T-helper 1 cell (primary cell): ENCODE measurements at regions not wholly inside any gene's neighbourhood (a gene's known extent, or its start where the extent isn't known, plus 50 kb on each side); places are given as distances from the start of the nearest gene placed in this dataset.

Source experiments
- DNase-seq, 5 donors: peaks; one replicate each; pipeline ENCODE4 v3.0.0-alpha.2; 2012 to 2020

DNA sequence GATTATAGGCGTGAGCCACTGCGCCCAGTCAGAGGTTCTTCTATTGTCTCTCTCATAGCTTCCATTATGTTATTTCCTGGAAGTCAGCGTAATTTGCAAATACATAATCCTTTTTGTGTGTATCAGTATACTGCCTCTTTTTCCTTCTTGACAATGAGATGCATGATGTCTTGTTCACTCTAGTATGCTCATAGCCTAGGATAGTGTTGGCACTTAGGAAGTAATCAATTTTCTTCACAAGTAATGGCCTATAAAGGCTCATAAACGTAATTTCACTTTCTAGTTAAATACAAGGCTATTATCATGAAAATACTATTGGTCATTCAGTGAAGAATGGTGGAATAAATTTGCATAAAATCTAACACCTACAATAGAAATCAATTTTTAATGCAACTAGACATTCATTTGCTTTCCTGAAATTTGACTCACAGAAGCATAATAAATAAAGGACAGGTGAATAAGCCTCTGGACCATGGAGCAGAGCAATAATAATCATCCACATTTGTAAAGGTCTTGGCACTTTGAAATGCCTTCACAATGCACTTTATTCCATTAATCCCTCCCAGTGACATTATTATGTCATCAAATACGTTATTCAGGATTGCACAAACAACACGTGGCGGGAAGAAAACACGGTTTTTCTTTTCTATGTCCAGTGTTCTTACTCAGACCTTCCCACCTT, 366.9 kb upstream of the BTBD3 start:
- DNase-seq, result no peak

DNA sequence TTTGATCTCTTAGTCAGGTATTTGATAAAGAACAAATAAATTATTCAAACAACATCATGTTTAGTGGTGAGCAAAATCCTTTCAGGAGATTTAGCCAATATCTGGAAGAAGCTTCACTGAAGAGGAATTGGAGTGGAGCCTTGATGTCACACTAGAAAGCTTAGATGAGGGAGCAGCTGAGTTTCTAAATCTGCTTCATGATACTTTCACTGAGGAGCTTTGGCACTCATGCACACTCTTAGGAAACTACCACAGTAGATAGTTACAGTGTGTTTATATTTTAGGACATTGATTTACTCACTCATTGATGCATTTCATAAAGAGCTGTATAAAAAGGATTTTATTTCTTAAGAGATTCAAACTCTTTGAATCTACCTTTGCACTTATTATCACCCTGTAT, 366.2 kb upstream of the BTBD3 start:
- DNase-seq, result no peak

DNA sequence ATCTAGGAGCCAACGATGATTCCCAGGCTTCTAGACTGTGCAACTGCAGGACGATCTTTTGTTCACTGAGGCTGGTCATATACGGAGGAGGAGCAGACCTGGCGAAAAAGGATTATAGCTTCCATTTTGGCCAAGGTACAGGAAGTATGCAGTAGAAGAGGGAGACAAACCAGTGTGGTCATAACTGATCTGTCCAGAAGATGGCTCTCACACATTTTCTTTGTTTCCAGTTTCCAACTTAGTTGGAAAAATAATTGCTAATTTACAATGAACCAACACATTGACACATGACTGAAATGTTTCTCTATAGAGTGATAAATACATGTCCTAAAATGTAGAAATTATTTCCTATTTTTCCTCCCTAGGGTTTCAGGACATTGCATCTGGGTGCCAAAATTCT, 364.1 kb upstream of the BTBD3 start:
- DNase-seq, result no peak

DNA sequence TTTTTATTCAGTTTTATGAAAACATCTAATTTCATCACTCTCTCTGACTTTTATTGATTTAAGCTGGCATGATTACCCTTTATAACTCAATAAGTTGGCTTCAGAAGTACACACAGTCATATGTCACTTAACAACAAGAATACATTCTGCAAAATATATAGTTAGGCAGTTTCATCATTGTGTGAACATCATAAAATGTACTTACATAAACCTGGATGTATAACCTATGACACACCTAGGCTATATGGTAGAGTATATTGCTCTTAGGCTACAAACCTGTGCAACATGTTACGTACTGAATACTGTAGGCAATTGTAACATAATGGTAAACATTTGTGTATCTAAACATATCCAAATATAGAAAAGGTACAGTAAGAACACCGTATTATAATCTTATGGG, 362.2 kb upstream of the BTBD3 start:
- no peak for DNase-seq

DNA sequence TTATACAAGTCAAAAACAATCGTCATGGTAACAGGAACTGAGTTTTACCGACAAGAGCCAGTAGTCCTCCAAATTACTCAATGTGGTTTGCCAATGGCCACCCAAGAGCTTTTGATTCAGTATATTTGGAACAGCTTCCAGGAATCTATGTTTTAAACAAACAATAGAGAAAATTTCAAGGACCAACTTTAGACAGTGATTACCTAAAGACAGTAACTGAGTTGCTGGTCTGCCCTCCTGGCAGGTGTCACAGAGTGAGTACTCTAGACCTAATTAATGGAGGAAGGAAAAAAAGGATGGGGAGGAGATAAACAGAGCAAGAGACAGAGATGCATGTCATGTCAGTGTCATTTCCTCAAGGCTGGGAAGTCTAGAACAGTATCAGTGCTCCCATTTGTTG, 361.3 kb upstream of the BTBD3 start:
- DNase-seq, result no peak

DNA sequence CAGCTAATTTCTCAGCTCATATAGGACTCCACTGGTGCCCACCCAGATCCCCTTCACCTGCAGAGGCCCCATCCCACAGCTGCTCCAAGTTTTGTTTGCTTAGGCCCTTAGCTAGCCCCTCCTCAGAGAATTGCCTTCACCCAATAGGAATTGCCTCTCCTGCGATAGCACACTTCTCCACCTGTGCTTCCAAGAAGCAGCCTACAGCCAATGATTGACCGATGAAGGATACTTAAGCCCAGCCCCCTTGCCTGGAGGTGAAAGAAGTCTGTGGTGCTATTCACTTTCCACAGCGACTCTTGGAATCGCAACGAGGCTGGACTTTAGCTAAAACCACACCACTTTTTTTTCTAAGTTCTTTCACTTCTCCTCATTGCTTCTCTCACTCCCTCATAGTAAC, 353.2 kb upstream of the BTBD3 start:
- no peak for DNase-seq

DNA sequence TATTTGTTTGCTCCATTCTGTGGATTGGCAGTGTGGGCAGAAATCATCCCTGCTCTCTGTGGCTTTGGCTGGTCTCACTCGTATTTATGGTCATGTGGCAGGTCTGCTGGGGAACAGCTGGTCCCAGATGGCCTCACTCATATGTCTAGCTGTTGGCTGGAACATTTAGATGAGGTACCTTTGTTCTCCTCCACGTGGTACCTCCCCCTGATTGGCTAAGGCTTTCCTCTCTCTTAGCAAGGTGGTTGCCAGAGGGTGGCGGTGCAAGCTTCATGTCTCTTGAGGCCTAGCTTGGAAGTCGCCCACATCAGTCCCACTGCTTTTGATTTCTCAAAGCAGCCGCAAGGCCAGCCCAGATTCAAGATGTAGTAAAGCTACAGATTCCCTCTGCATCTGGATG, 348.5 kb upstream of the BTBD3 start:
- DNase-seq, result no peak

DNA sequence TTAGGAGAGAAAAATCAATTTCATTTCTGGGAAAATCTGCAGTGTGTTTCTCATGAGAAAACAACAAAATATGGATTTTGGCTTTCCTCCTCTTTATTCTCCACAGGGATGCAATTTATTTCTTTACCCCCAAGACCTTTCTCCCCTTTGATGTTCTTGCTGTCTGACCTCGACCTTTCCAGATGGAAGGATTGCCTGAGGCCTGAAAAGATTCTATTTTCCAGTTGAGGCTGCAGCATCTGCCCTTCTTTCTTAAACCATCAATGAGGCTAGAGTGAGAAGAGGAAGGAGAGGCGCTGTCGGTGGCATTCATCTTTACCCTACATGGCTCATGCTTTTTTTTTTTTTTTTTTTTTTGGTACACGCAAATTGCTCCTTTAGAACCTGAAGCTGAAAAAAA, 344.2 kb upstream of the BTBD3 start:
- no peak for DNase-seq

DNA sequence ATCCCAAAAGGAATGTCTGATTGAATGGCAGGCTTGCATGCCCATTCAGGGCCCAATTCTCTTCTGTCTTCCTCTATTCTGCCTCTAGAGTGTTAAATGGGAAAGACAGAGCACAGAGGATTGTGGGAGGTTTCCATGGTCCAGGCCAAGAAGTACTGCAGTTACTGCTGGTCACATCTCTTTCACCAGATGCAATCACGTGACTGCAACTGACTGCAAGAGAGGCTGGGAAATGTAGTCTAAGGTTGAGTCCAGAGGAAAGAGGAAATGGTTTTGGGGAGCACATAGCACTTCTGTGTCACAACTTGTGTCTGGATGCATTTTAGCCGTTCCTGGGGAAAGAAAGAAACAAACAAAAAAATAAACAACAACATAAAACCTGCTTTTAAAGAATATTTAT, 336.4 kb upstream of the BTBD3 start:
- DNase-seq, result no peak

DNA sequence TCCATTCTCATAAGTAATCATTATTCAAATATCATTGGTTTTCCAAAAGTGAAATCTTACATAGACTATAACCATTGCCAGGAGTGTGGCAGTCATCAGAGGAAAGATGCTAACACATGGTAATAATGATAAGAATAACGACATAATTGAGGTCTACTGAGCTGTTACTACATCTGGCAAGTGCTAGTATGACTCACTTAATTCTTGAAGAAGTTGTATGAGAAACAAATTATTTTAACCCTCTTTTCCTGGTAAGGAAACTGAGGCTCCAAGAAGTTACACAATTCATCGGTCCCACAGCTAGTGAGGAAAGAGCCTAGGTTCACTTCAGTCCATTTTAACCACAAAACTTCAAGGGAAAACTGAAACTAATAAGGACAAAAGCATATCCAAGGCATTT, 335.6 kb upstream of the BTBD3 start:
- no peak for DNase-seq

DNA sequence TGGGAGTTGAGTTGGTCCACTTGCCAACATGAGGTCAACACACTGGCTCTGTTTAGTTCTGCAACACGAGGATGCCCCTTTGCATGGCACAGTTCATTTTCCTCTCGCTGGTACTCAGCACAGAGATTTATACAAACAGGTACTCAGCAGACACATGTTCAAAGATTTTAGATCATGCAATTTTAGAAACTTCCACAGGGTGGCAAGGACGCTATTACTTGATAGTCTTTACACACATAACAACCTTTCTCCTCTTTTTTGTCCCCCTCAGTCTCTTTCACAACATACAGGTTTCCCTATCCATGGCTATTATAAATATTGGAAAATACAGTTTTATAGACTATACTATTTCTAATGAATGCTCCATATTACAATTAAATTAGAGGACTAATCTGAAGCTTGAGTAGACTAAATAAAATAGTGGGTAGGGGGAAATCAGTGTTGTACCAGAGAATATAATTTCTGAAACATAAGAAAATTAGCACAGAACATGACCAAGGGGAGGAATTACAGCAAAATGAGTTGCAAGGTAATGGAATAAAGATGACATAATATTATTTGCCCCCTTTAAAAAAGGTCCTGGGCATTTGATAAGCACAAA, 331.8 kb upstream of the BTBD3 start:
- DNase-seq, result no peak

DNA sequence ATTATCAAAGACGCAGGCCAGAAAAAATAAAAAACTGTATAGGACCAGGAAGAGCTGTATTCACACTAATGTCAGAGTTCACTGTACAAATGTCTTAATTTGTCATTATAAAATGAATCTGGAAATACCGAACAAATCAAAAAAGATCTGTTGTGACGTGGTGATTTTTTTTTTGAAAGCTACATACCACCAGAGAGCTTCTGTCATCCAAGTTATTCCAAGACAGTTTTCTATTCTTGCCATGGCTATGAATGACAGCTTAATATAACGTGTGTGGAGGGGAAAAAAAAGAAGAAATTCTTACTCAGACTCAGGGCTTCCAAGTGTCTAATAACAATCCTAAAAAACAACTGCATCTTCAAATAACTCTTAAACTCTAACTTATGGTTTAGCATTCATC, 328.8 kb upstream of the BTBD3 start:
- no peak for DNase-seq

DNA sequence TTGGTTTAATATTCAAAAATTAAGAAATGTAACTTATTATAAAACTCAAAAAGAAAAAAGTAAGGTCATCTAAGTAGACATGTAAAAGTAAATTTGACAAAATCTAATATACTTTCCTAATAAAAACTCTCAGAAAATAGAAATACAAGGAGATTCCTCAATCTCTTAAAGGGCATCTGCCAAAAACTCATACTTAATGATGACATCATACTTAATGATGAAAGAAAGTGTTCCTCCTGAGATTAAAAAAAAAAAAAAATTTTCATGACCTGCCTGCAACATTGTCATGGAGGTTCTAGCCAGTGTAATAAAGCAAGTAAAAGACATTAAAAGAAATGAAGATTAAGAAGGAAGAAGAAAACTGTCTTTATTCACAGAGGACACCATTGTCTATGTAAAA, 325.7 kb upstream of the BTBD3 start:
- no peak for DNase-seq

DNA sequence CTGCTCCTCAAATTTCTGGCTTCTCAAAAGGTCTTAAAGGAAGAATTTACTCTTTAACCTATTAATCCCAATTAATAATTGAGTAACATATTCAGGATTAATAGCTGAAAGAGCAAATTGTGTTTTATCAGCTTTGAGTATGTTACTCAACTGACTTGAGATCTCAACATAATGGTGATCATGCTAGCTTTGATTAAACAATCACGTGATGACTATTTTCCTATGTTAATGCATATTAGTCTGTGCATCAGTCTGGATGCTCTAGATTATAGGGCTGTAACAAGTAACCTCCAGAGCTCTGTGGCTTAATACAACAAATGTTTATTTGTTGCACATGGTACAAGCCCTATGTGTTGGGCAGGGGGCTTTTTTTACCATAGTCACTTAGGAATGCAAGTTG, 313.4 kb upstream of the BTBD3 start:
- DNase-seq, result no peak

DNA sequence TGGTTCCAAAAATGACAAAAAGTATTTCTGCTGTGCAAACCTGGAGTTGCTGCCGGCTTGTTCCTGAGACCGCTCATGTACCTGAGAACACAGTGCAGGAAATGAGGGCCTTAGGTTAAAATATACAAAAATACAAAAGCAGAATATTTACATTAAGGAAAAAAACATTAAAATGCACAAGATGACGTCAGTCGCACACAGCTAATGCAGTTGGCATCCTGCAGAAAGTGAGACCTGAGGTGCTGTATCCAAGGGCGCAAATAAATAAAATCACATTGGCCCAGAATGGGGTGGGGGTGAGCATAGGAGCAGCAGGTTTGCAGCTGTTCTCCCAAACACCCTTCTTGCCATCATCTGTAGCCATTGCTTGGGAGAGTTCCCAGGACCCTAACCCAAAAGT, 310.6 kb upstream of the BTBD3 start:
- no peak for DNase-seq

DNA sequence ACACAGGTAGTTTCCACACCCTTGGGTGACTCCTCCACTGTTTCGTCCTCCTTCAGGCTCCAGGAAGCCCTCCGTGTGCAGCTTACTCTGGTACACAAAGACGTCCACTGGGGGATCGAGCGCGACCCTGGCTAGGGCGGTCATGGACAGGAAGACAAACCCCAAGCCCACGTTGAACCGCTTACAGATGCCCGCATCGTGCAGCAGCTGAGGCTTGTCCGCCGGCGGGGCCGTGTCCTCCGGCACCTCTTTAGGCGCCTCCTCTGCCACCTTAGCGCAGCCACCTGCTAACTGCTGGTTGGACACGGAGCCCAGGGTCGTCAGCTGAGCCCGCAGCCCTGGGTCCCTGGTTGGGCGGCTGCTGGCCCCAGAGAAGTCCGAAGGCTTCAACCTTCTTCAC, 309.0 kb upstream of the BTBD3 start:
- DNase-seq, result no peak

DNA sequence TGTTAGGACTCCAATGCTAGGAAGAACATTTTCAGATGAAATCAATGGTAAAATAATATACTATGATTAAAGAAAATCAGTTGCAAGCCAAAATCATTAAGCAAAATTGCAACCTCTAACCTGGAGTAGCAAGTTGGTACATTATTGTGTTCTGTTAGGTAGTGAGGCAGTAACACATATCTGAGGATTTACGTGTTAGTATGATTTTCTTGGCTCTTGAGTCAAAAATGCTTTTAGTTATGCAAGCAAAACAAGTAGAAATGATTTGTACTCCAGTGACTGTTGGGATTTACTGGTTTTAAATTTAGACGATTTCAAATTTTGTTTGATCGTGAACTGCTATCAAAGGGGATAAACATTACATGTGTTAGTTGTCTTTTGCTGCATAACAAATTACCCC, 293.0 kb upstream of the BTBD3 start:
- no peak for DNase-seq

DNA sequence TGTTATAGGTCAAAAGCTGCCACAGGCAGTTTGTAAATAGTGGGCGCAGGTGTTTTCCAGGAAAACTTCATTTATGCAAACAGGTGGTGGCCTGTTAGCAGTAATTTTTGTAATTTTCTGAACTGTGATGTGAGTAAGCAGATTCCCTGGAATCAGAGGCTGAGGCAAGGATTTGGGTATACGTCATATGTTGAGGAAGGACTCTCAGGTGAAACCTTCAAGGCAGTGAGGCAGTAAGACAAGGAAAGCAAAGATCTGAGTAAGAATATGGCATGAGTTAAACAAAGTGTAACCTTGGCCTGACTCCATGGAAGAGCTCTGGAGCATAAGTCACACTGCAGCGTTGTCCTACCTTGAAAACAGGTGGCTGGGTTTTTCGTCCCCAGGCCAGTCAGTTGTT, 291.1 kb upstream of the BTBD3 start:
- DNase-seq, result no peak

DNA sequence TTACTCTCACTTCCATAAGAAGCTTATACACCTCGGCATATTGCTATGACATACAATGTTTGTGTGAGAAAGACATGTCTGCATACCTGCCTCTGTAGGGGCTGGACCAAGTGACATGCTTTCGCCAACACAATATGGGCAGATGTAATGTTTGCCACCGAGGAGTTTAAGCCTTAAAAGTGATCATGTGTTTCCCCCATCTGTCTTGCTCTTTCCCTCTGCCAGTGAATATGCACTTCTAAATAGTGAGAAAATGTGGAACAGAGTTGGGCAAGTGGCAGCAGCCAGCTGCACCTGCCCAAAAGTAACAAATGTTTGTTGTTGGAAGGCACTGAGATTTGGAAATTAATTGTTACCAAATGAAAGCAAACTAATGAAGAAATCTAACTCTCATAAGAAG, 274.8 kb upstream of the BTBD3 start:
- no peak for DNase-seq

DNA sequence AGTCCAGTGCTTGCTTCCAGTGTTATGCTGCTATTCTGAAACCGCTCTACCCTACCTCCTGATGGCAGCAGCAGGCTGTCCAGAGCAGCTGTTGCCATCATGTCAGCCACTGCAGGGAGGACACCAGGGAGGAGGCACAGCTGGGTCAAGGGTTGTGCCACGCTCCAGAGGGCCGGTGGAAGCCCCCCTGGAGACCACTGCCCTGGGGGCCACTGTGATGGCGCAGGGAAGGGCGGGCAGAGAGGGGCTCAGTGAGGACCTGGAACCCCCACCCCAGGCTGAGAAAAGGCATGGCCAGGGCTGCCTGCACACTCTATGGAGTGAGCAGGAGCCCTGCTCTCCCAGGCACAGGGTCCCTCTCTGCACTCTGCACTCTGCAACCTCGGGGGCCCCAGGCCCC, 271.3 kb upstream of the BTBD3 start:
- DNase-seq, result no peak

DNA sequence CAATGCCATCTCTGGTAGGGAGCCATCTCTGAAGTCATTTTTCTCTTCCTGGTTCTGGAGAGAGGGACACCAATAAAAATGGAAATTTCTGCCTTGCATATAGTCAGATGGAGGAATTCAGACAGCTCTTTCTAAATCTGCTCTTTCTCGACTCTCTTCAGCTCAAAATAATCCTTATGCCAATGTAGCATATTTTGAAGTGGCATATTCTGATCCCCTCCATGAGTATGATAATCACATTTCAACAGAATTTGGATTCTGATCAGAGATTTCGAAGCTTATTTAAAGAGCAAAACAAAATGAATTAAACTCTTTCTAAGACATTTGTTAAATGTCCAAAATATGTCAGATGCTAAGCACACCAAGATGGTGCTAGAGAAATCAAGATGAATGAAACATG, 267.1 kb upstream of the BTBD3 start:
- no peak for DNase-seq

DNA sequence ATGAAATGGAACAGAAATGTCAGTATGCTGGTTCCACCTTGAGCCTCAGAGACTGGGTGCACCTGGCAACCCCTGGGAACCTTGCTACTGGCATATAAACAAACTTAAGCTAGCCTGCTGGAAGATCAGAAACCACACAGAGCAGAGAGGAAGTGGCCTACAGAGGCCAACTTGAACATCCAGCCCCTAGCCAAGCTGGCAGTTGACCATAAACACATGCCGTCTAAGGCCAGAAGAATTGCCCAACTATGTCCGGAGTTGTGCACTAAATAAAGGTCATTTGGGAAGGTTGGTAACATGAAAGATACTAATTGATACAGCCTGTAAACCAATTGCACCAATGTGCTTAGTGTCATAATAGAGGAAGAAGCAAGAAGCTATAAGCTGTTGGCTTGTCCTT, 266.6 kb upstream of the BTBD3 start:
- DNase-seq, result no peak

DNA sequence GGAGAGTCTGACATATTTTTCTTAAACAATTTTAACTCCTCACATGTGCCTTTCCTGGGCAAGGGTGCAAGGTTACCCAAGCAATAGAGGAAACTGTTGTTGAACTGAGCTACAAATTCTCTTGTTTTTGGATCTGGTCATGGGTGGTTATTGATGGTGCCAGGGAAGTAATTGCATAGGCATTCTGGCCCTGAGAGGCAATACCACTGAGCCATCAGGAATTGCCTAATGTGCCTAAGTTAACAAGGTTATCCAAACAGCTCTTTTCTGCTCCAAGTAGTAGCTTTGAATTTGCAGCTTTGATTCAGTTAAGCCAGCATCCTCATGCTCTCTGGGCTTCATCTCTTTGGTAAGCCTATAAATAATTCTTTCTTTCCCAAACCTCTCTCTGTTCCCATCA, 266.0 kb upstream of the BTBD3 start:
- DNase-seq, result no peak

DNA sequence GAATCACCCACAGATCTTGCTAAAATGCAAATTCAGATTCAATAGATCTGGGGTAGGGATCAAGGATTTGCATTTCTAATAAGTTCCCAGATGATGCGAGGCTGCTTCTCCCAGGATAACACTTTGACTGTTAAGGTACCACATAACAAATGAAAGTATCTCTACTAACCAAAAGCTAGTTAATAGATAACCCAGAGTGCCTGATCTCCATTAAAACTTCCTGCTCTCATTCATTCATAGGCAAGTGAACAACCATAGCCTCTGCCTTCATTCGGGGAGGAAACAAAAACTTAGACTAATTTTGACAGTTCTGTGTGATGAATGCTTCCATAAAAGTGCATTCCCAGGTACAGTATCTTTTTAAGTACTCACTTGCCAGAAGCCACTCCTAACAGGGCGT, 265.6 kb upstream of the BTBD3 start:
- no peak for DNase-seq

DNA sequence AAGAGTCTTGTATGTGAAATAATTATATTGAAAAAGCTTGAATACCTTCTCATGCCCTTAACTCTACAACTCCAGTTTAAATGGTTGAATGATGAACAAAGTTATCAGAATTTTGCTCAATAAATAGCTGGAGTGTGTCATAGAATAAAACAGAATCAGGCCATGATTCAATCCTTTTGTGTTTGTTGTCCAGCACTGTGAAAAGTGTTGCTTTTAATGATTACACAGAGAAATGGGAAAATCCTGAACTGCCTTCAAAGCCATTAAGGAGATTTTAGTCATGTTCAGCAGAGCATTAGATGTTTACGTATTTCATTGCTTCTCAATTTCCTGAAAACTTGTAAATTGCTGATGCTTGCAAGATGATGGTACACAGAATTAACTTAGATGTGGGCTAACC, 262.9 kb upstream of the BTBD3 start:
- DNase-seq, result no peak
